Erythroblast (primary cell): ENCODE measurements at regions not wholly inside any gene's neighbourhood (a gene's known extent, or its start where the extent isn't known, plus 50 kb on each side); places are given as distances from the start of the nearest gene placed in this dataset.

Source experiments
- GATA1 ChIP-seq: IDR thresholded peaks from 2 replicates; pipeline ENCODE4 v1.6.1; 2011; ENCODE audit warnings: low read depth, mild to moderate bottlenecking, control low read depth, low read length, moderate library complexity
- POLR2A ChIP-seq: IDR thresholded peaks from 2 replicates; pipeline ENCODE4 v1.6.1; 2011; ENCODE audit warnings: mild to moderate bottlenecking, low read length

- TF ChIP-seq POLR2A (no peak), GATA1 (no peak)
Observed at GRCh38 chr10:2625094-2625493, 442.3 kb upstream of the PFKP start.
